RCC 7860 (cell line): ENCODE measurements at regions not wholly inside any gene's neighbourhood (a gene's known extent, or its start where the extent isn't known, plus 50 kb on each side); places are given as distances from the start of the nearest gene placed in this dataset.
A peak's percentile ranks its signal among the peaks of the same experiment; 100 is the strongest.
"Not testable (repeated sequence)": the region's sequence is repeated elsewhere in the genome, so short reads cannot be mapped to it uniquely, and the experiment has no call there.

ENCODE experiments used
- DNase-seq: peaks from one replicate; pipeline ENCODE4 v3.0.0-alpha.2; 2015; ENCODE audit warnings: low spot score
- FAIRE-seq: peaks from 2 replicates; lab custom pipeline; 2012; peaks lifted over from hg19 to GRCh38; lab: Jason Lieb, UNC

DNA sequence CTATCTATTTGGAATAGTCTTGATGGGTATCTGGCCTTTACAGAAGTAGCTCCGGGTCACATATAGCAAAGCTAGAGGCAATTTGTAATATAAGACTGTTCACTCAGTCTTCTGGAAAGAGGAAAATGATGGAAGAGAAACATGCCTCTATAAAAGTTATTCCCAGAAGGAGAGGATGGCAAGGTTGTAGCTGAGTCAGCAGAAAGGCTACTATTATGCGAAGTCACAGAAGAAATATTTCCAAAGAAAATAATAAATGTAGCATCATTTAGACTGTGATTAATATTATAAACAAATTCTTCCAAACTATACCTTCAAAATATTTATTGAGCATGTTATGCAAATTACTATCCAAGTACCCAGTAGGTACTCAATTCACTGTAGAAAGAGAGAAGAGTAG is 1027.7 kb upstream of the TMEFF2 start:
- FAIRE-seq: no peak
- no peak for DNase-seq

GRCh38 chr2:193219413-193219812 is 1024.7 kb upstream of the TMEFF2 start:
- DNase-seq: no peak
- no peak for FAIRE-seq

- no peak for DNase-seq
- no peak for FAIRE-seq
These were observed 1006.9 kb upstream of the TMEFF2 start for GRCh38 chr2:193201583-193201982.

DNA sequence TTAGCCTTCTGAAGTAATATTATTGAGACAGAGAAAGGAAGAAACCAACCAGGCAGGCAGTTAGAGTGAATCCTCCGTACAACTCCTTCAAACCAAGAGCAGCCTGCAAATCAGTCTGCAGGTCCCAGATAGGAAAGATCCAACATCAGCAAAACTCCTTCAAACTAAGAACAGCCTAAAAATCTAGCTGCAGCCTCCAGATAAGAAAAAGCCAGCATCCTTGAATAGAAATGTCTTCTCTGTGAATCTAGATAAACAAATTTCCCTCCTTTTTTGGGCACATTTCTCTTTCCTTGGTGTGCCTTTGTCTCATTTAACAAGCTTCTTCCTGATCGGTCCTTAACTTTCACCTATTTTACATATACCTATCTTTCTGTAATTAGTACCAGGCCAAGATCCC is 1004.6 kb upstream of the TMEFF2 start:
- DNase-seq (no peak), FAIRE-seq (no peak)

DNA sequence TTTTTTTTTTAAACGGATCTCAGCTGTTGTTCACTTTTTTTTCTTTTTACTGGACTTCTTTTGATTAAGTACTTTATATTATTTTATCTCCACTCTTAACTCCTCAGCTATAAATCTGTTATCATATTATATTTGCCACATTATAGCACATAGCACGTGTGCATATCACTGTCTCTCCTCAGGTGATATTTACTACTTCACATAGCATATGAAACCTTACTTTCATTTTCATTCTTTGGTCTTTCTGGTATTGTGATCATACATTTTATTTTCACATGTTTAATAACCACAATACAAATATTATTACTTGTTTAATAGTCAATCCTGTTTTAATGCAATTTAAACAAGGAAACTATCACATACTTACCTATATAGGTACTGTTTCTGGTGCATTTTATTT is 993.1 kb upstream of the TMEFF2 start:
- DNase-seq (no peak), FAIRE-seq (no peak)

- not testable (repeated sequence) for DNase-seq, FAIRE-seq
These were observed 976.2 kb upstream of the TMEFF2 start for GRCh38 chr2:193170981-193171380.

DNA sequence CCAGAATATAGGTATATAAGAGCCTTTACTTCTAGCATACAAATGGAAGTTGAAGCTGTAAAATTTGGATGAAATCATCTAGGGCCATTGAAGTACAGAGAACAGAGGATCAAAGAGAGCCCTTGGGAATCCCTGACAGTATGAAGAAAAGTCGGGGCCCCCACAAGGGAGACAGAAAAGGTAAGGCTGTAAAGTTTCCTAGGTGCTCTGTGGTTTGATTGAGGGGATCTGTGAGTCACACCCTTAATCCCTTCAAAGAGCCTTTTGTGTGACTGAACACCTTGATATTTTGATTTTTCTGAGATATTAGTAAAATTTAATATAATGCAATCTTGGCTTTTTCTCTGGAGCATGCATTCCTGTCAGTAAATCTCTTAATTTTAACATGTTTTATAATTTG is 961.7 kb upstream of the TMEFF2 start:
- no peak for FAIRE-seq
- DNase-seq: no peak

GRCh38 chr2:193154076-193154475 is 959.3 kb upstream of the TMEFF2 start:
- no peak for FAIRE-seq
- no peak for DNase-seq

DNA sequence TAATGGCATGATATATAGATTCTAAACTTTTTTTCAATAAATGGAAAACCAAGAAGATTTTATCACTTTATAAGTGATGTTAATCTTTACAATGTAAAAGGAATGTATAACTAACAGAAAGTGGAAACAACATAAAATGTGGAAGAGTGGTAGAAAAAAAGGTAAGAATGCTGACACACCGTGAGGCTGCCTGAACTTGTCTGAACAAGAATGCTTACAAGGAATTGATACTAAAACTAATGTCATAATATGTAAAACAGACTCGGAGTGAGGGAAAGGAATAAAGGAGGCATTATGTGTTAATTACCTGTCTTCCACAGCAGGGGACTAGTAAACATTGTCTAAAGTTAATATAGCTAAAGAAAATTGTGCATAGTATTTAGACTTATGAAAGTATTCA is 958.8 kb upstream of the TMEFF2 start:
- FAIRE-seq (no peak), DNase-seq (no peak)

DNA sequence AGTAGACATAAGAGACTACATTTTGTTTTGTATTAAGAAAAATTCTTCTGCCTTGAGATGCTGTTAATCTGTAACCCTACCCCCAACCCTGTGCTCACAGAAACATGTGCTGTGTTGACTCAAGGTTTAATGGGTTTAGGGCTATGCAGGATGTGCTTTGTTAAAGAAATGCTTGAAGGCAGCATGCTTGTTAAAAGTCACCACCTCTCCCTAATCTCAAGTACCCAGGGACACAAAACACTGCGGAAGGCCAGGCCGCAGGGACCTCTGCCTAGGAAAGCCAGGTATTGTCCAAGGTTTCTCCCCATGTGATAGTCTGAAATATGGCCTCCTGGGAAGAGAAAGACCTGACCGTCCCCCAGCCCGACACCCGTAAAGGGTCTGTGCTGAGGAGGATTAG is 947.7 kb upstream of the TMEFF2 start:
- not testable (repeated sequence) for FAIRE-seq, DNase-seq

DNA sequence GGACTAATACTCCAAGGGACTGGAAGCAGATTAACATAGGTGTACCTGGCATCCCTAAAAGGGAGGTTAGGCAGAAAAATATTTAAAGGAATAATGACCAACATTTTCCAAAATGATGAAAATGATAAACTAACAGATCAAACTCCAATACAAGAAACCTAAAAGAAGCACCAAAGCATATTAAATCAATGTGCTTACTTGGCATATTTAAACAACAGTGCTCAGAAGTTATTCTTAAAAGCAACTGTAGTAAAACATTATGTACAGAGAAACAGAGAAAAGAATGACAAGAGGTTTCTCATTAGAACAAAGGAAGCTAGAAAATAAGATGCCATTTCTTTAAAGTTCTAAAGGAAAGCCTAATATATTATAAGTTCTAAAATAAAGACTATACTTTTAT is 947.3 kb upstream of the TMEFF2 start:
- FAIRE-seq: no peak
- DNase-seq: no peak

DNA sequence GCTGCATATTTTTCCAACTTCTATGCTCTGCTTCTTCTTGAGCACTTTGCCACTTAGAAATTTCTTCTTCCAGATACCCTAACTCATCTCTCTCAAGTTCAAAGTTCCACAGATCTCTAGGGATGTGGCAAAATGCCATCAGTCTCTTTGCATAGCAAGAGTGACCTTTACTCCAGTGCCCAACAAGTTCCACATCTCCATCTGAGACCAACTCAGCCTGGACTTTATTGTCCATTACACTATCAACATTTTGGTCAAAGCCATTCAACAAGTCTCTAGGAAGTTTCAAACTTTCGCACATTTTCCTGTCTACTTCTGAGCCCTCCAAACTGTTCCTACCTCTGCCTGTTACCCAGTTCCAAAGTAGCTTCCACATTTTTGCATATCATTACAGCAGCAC is 946.2 kb upstream of the TMEFF2 start:
- FAIRE-seq: not testable (repeated sequence)

DNA sequence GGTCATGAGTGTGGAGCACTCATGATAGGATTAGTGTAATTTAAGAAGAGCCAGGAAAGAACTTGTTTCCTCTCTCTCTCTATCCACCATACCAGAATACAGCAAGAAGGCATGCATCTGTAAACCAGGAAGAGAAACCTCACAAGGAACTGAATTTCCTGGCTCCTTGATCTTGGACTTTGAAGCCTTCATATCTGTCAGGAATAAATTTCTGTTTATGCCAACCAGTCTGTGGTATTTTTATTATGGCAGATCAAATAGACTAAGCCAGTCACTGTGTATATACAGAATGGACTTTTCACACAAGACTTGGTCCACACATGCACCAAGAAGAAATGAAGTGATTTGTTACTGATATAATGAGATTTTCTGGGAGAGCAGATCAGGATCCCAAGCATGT is 930.1 kb upstream of the TMEFF2 start:
- no peak for DNase-seq
- FAIRE-seq: no peak

More for the DNA sequence above, 946.2 kb upstream of the TMEFF2 start:
- DNase-seq: not testable (repeated sequence)

DNA sequence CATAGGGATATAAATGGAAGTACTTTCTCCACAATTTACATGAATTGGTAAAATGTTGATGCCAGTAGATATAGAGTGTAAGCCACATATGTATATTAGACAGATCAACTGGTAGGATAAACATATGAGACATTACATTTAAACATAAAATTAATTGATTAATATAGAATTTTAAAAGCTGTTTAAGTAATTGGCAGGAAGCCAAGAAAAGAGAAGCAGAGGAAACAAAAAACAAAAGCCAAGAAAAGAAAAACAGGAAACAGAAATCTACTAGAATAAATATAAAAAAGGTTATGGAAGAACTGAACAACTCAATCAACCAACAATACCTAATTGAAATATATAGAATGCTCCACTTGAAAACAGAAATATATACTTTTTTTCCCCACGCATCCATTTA is 920.1 kb upstream of the TMEFF2 start:
- DNase-seq (no peak), FAIRE-seq (no peak)

DNA sequence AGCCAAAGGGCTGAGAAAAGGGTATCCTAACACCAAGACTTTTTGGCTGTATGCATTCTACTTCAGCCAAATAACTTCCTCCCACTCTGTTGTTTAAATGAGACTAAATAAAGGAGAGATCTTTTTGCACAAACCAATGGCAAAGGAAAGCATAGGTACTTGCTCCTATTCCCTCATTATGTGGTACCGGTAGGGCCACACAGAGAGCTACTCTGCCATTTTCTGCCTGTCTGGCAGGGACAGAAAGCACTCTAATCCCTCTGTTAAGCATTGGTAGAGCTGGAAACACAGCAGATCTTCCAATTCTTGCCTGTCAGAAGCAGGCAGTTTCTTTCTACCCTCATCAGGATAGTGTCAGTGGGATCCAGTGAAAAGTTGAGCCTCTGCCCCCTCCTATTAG is 918.3 kb upstream of the TMEFF2 start:
- no peak for DNase-seq
- FAIRE-seq: no peak

DNA sequence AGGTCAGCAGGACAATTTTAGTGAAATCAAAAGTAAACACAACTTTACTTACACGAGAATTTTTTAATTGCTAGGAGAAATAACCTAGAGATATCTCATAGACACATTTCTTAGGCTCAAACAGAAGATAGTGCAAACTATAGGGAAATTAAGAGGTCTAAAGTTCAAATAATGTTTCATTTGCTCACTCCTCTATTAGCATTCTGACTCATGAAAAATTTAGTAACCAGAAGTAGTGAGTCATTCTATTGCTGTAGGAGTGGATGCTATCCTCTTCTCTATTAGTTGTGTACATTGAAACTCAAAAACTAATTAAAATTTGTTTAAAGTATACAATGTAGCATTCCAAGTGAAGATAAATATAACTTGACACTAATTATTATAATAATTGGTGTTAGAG is 908.3 kb upstream of the TMEFF2 start:
- FAIRE-seq (peak; percentile 59), DNase-seq (peak; percentile 17)

GRCh38 chr2:193101591-193101990 is 906.9 kb upstream of the TMEFF2 start:
- no peak for DNase-seq

GRCh38 chr2:193088026-193088425 is 893.3 kb upstream of the TMEFF2 start:
- DNase-seq: no peak
- FAIRE-seq: no peak

More at GRCh38 chr2:193101591-193101990, 906.9 kb upstream of the TMEFF2 start:
- FAIRE-seq: no peak

DNA sequence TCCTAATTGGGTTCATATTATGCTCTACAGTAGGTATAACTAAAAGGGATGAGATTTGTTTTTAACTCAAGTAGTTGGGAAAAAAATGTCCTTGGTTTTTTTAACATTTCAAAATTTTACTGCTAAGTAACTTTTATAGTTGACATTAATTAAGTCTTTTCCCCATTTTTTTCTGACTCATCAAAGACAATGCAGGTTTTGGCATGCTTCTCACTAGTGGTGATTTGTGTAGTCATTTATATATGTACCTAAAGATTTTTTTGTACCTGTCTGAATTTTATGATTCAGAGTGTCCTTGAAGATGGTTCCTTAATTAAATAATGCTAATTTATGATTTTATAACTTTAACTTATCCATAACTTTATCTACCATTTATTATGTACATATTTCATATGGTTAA is 882.3 kb upstream of the TMEFF2 start:
- FAIRE-seq (no peak), DNase-seq (no peak)

DNA sequence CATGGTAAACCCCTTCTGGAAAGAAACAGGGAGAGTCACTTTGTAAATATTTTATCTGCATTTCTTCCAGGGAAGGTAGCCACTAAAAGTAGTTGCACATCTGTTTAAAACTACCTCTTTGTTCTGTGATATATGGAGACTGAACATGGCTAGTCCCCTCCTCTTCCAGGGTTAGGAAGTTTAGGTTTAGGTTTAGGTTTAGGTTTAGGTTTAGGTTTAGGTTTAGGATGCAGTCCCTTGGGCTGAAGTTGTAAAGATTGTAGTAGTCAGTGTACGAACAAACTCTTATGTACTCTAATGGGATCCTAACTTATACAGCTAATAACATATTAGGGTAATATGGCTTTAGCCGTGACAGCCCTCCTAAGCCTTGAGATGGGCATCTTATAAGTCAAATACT is 880.2 kb upstream of the TMEFF2 start:
- DNase-seq (no peak), FAIRE-seq (no peak)

- FAIRE-seq: no peak
- no peak for DNase-seq
These were observed 877.9 kb upstream of the TMEFF2 start for GRCh38 chr2:193072647-193073046.

DNA sequence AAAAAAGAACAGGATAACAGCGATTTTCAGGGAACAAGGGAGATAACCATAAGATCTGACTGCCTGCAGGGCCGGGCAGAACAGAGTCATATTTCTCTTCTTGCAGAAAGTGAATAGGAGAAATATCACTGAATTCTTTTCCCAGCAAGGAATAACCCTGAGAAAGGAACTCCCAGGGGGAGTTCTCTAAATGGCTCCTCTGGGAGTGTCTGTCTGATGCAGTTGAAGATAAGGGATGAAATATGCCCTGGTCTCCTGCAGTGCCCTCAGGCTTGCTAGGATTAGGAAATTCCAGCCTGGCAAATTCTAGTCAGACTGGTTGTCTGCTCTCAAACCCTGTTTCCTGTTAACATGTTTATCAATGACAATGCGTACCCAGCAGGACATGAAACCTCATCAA is 830.8 kb upstream of the TMEFF2 start:
- not testable (repeated sequence) for DNase-seq, FAIRE-seq

DNA sequence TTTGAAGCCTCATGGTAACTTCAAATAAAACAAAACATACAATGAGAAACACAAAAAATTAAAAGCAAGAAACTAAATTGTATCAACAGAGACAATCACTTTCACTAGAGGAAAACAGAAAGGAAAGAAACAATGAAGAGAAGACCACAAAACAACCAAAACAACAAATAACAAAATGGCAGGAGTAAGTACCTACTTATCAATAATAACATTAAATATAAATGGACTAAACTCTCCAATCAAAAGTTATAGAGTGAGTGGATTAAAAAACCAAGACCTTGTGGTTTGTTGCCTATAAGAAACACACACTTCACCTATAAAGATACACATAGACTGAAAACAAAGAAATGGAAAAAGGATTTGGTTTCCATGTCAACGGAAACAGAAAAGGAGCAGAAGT is 830.1 kb upstream of the TMEFF2 start:
- FAIRE-seq (no peak), DNase-seq (no peak)

DNA sequence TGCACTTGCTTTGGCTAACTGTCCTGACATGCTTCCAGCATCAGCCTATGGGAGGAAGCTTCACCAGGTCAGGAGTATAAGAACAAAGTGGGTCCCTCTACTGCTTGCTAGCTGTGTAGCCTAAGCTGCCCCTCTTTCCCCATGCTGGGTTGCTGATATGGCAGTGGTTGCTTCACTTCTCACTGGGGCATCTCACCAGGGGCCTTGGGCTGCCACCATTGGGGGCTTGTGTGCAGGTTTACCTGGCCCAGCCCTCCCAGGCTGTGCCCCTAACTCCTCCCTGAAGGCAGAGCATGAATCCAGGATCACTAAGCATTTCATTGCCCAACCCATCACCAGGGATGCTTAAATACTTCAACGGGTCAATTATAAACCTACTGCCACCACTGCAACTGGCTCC is 817.1 kb upstream of the TMEFF2 start:
- DNase-seq (no peak), FAIRE-seq (no peak)
